ENCODE measurements at regions not wholly inside any gene's neighbourhood (a gene's known extent, or its start where the extent isn't known, plus 50 kb on each side); places are given as distances from the start of the nearest gene placed in this dataset.

DNA sequence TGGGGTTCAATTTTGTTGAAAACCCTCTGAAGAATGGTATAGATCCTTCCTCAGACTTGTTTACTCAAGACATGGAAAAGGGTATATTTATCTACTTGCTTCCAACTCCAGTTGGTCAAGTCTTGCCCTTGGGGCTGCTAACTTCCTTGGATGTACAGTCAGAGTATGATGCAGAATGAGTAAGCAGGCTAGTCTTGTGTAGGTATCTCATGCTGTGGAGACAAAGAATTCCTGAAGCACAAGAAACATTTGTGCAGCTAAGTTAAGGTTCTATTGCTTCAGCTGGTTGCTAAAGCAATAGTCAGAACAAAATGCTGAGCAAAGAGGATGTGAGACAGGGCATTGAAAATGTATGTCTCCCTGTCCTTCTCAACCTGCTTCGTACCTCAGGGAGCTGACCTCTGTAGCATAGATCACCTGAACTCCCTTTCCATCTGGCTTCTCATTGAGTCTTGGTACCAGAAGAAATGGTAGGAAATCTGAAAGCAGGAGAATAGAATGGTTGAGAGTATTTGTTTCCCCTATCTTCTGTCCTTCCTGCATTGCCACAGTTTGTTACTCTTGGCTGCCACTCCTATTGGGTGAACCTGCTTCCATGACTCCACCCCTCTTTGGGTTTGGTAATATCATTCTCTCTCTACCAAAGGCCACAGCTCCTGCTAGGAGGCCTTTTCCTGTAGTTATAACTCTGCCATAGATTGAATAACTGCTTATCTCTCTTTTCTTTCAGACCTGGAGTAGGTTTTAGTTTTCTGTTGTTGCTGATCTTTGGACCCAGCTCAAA, 346.0 kb downstream of the PHF14 start:
- no peak for TF ChIP-seq HDGF (IDR thresholded peaks at IDR 0.05; ENCODE audit: borderline replicate concordance)
- no peak for TF ChIP-seq BHLHE40 (IDR thresholded peaks at IDR 0.05; ENCODE audit: borderline replicate concordance)
- TF ChIP-seq, protein P1, sequence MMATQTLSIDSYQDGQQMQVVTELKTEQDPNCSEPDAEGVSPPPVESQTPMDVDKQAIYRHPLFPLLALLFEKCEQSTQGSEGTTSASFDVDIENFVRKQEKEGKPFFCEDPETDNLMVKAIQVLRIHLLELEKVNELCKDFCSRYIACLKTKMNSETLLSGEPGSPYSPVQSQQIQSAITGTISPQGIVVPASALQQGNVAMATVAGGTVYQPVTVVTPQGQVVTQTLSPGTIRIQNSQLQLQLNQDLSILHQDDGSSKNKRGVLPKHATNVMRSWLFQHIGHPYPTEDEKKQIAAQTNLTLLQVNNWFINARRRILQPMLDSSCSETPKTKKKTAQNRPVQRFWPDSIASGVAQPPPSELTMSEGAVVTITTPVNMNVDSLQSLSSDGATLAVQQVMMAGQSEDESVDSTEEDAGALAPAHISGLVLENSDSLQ (IDR thresholded peaks at IDR 0.05): no peak
- no peak for TF ChIP-seq SP1 (IDR thresholded peaks at IDR 0.05)
- no peak for TF ChIP-seq L3MBTL2 (conservative IDR thresholded peaks at IDR 0.05)
- TF ChIP-seq CTBP1 (IDR thresholded peaks at IDR 0.05; ENCODE audit: borderline replicate concordance): no peak
- TF ChIP-seq FOXK2 (IDR thresholded peaks at IDR 0.05): no peak
- no peak for TF ChIP-seq FOXM1 (IDR thresholded peaks at IDR 0.05; ENCODE audit: borderline replicate concordance)
- TF ChIP-seq ARNT (IDR thresholded peaks at IDR 0.05): no peak
- TF ChIP-seq TARDBP (IDR thresholded peaks at IDR 0.05): no peak

All from HEK293T (cell line).